GM21576 (cell line): ENCODE measurements at regions not wholly inside any gene's neighbourhood (a gene's known extent, or its start where the extent isn't known, plus 50 kb on each side); places are given as distances from the start of the nearest gene placed in this dataset.

Experiments
- ATAC-seq: cut with Tn5 transposase; IDR thresholded peaks from one replicate; pipeline ENCODE4 v1.9.1; 2021; ENCODE audit warnings: mild to moderate bottlenecking, moderate library complexity; ENCODE audit not compliant: unreplicated experiment

- ATAC-seq = no peak
These were observed 565.7 kb downstream of the SLC4A3 start for GRCh38 chr2:220192994-220193753.

- no peak for ATAC-seq
These were observed 567.5 kb downstream of the SLC4A3 start for GRCh38 chr2:220194630-220195584.

GRCh38 chr2:220198896-220199295 lies 571.5 kb downstream of the SLC4A3 start:
- no peak for ATAC-seq

DNA sequence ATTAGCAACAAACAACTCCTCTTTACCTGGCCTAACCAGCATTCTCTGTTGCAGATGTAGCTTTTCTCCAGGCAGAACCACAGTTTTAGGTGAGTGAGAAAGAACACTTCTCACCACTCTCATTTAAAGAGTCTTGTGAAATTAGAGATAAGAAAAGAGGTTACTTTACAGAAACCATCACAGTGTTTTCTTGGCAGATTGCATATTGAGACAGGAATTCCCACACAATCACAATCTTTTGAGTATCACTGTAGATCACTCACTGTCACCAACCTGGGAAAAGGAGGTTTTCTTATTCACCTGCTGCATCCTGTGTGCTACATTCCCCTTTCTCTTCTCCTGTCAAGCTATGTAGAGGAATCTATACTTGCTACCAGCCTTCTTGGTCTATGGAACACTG lies 574.6 kb downstream of the SLC4A3 start:
- ATAC-seq = no peak

GRCh38 chr2:220209093-220209492 lies 581.7 kb downstream of the SLC4A3 start:
- ATAC-seq = no peak

DNA sequence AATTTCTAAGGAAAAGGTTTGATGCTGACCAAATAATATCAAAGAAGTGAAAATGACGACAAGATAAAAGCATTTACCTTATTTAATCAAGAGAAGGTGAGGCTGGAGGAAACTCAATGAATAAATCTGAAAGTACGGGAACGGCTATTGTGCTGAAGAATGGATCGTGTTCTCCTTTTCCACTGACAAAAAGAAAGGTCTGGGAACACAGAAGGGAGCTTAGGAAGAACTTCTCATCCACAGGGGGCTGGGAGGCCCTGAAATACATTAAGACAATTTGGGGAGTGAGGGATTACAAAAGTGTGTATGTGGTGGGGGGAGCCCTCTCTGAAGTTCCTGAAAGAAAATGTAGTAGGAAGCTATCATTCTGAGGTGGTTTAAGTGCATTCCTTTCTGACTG lies 582.3 kb downstream of the SLC4A3 start:
- ATAC-seq = no peak

GRCh38 chr2:220212296-220213080 lies 585.1 kb downstream of the SLC4A3 start:
- no peak for ATAC-seq

GRCh38 chr2:220215785-220216184 lies 588.4 kb downstream of the SLC4A3 start:
- no peak for ATAC-seq

DNA sequence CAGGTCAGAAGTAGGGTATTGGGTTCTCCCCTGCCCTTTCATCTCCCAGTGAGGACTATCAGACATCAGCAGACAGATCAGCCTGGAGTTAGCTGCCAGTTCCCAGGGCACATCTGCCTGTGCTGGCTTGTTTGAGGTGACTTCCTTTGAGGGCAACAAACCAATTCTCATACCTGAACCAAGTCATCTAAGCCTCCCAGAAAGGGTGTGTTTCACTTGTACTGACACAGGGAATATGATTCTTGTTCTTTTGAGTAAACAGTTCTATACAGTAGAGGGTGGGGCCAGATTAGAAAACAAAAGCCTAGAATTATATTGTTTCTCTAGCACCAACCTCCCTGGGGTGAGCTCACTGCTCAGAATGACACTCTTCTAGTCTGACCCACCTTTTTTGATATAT lies 591.9 kb downstream of the SLC4A3 start:
- ATAC-seq = no peak

GRCh38 chr2:220220009-220220408 lies 592.6 kb downstream of the SLC4A3 start:
- ATAC-seq = no peak

DNA sequence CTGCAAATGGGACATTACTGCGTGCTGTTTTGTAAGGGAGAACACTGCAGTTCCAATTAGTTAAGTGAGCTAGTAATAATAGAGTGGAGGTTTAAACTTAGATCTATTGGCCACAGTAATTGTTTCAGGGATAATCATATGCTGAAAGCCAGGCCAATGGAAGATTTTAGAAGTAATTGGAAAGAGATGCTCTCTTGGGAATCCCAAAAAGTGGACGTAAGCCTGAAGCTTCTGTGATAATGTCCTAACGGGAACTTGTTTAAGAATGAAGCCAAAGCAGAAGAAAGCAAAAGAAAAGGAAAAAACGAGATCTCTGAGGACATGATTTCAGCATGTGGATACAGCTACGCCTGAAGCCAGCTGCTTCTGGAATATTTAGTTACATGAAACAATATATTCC lies 594.6 kb downstream of the SLC4A3 start:
- ATAC-seq = no peak

- no peak for ATAC-seq
These were observed 597.5 kb downstream of the SLC4A3 start for GRCh38 chr2:220224691-220225543.

DNA sequence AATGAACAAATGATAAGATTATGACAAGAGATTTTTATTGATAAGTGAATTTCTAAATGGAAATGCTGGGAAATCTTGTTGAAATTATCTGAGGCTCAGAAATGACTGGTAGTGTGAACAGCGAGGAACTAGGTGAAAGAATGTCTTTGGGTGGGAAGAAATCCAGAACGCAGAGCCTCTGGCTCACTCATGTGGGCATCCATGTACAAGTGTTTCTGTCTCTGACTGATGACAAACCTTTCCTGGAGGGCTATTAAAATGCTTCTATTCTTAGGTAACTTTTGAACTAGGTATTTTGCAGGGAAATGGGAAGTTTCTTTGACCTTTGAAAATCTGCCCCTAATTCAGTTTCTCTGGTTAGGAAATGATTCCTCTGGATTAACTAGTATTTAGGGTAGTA lies 598.6 kb downstream of the SLC4A3 start:
- ATAC-seq = no peak

DNA sequence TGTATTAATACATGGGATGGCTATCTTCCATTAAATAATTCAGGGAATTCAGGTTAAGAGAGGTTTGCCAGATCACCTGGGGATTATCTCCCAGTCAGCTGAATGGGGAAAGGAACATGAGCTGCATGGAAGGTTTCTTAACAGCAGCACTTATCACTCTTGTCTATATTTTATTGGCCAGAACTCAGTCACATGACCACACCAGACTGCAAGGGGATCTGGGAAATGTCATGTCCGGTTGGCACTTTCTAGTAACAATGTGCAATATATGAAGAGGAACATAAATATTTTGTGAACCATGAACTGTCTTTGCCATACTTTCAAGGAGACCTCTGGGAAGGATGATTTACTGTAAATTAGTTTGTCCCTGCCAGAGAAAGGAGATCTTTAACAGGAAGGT lies 599.1 kb downstream of the SLC4A3 start:
- no peak for ATAC-seq

GRCh38 chr2:220227266-220227920 lies 600.0 kb downstream of the SLC4A3 start:
- ATAC-seq = no peak

DNA sequence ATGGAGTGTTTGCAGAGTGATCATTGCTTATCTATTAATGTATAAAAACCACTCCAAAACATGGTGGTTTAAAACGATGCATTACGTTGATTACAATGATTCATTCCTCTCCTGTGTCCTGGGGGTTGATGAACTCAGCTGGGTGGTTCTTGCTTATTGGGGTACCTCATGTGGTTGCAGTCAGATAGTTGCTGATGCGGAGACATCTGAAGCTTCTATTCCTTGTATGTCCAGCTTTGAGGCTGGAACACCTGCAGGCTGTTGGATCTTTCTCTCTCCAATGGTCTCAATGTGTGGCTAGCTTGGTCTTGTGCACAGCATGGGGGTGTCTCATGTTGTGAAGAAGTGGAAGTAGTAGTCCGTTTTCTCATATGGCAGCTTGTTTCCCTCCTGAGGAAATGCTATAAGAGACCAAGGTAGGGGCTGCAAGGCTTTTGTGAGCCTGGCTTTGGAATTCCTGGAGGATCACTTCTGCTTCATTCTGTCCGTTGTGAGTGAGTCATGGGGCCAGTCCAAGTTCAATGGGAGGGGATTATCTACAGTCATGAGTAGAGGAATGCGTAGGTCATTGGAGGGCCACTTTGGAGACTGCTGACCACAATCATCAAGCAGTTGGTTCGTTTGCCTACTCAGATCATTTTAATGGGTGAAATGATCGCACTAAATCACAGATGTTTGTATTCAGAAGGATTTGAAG lies 601.0 kb downstream of the SLC4A3 start:
- no peak for ATAC-seq

DNA sequence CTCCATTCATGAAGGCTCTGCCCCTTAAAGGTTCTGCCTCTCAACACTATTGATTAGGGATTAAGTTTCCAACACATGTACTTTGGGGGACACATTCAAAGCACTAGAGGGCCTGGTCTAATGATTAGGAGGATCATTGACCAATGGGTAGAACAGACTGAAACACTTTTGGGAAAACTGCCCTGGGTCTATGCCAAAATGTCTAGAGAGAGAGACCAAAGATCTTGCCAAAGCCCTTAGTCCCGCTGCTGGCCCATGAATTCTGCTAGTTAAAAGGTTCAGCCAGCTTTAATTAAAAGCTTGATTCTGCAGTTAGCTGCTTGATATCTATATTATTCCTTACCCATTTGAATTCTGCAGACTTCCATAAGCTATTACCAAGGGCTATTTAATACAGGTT lies 613.2 kb downstream of the SLC4A3 start:
- ATAC-seq = no peak

DNA sequence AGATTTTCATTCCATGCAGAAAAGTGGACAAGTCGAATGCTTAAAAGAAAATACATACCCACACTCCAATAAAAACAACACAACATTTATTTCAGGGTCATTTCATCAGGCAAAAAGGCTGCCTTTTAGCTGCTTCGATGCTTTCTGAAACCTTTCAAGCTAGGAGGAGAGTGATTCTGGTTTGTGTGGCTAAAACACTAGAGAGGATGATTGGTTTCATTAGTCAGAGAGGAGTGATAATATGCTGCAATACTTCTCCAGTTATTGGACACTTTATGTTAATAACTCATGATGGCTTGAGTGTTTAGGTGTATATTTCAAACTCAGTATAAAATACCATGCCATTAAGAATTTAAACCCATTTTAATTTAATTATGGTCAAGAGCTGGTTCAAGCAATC lies 614.0 kb downstream of the SLC4A3 start:
- no peak for ATAC-seq

DNA sequence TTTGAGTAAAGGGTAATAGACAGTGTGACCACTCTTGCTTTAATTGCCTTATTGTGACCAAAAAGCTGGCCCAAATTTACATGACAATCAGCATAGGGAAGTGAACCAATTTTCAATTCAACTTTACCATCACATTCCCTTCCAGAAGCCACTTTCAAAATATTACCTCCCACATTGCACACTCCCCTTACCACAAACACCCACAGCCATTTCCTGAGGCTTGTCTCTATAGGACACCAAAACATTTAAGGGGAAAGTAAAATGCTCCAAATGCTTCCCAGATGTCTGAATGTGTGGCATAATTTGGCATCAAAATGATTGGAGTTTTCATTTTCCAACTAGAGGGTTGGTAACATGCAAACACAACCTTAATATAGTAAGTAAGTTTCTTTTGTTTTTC lies 616.1 kb downstream of the SLC4A3 start:
- no peak for ATAC-seq
